GM18505 (cell line): ENCODE measurements at regions not wholly inside any gene's neighbourhood (a gene's known extent, or its start where the extent isn't known, plus 50 kb on each side); places are given as distances from the start of the nearest gene placed in this dataset.

Source experiments
- ATAC-seq: cut with Tn5 transposase; IDR thresholded peaks from one replicate; pipeline ENCODE4 v1.9.1; 2021; ENCODE audit not compliant: unreplicated experiment
- POLR2A ChIP-seq: IDR thresholded peaks from 4 replicates; pipeline ENCODE4 v1.6.1; 2011; ENCODE audit warnings: borderline replicate concordance; ENCODE audit not compliant: insufficient read depth, insufficient read length; ENCODE audit errors: extremely low read depth

GRCh38 chr5:61966997-61967396 is 339.0 kb upstream of the KIF2A start:
- no peak for TF ChIP-seq POLR2A

GRCh38 chr5:61967681-61968080 is 338.3 kb upstream of the KIF2A start:
- ATAC-seq = no peak
- no peak for TF ChIP-seq POLR2A

More at GRCh38 chr5:61966997-61967396, 339.0 kb upstream of the KIF2A start:
- no peak for ATAC-seq

DNA sequence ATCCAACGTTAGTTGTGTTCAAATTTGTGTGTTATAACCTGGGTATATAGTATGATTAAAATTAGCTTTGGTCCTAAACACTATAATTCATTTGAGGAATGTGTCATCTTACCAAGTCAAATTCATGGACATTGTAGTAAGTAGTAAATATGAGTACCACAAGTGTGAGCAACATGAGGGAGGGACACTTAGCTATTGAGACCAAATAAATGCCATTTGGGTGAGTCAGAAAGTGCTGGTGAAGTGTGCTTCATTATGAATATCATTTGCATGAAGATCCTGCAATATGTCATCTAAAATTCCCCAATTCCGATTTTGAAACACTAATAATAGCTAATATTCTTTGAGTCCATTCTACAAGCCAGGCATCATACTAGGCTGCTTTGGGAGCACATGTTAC is 336.7 kb upstream of the KIF2A start:
- TF ChIP-seq POLR2A = no peak
- no peak for ATAC-seq

GRCh38 chr5:61969755-61970154 is 336.3 kb upstream of the KIF2A start:
- ATAC-seq = no peak
- no peak for TF ChIP-seq POLR2A

DNA sequence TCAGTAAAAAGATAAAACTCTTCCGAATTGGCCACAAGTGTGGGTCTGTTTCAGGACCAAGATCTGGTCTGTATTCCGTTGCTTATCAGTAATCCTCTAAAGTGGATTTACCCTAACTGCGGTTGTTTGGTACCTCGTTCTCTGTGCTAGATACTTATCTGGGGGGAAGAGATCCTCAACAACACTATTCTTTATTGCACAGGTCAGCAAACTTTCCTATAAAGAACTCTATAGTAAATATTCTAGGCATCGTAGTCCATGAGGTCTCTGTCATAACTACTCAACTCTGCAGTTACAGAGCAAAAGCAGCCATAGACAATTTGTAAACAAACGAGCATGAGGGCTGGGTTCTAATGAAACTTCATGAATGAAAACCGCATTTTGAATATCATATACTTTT is 335.8 kb upstream of the KIF2A start:
- no peak for TF ChIP-seq POLR2A
- no peak for ATAC-seq

DNA sequence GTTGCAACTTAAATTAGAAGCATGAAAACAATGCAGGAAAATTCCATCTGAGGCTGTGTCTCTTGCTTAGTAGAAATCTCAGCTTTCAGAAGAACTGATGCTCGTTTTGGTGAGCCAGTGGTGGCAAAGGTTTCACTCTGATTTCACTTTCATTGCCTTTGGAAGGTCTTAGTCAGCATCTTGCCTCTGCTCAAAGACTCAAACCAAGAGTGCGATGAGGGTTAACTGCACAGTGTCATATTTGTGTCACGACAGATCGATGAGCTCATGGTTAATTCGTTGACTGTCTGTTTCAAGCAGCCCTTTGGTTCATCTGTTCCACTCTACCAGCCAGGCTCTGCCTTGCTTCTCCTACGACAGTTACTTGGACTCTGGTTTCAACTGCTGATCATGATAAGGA is 331.3 kb upstream of the KIF2A start:
- no peak for TF ChIP-seq POLR2A
- ATAC-seq = peak; percentile 73

GRCh38 chr5:61981886-61982285 is 324.1 kb upstream of the KIF2A start:
- no peak for ATAC-seq

GRCh38 chr5:61991430-61991829 is 314.6 kb upstream of the KIF2A start:
- no peak for ATAC-seq
- TF ChIP-seq POLR2A = no peak

More at GRCh38 chr5:61981886-61982285, 324.1 kb upstream of the KIF2A start:
- TF ChIP-seq POLR2A = no peak

DNA sequence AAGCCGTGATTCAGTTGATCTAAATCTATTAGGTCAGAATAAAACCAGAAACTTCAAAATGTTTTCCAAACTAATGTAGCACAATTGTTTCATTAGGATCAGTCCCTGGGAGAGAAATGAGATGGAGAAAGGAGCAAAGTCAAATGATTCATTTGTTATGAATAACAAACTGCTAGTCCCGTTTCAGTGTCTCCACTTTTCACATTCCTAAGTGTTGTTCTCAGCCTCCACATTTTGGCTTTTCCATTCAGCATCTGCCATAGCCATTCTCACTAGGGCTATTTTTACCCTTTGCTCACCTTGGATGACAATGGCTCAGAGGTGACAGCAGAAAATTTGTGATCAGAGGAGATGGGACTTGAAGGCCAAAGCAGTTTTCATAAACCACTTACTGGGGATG is 314.1 kb upstream of the KIF2A start:
- no peak for TF ChIP-seq POLR2A
- no peak for ATAC-seq

DNA sequence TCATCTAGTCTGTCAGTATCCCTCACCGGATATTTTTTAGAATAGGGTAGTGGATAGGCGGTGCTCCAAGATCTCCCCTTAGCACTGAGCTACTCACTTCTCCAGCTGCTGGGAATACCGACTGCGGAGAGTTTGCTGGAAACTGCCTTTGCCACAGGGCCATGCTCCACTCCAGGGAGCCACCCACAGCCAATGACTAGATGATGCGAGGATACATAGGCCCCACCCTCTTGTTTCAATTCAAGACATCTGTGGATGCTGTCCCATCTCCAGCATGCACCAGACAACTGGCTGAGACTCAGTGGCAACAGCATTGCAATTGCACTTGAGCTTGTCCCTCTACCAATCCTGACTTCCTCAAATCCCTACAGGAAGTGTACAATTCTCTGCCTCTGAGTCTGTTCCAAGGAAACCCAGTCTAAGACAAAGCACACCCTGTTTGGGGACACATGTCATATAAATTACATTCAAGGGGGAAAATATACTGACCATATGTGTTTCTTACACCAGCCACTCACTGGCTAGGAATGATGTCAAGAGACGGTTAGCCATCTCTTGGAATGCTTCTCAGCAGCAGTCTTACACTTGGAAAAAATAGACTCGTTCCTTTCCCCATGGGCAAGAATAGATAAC is 312.6 kb upstream of the KIF2A start:
- ATAC-seq = no peak

GRCh38 chr5:61994171-61994570 is 311.8 kb upstream of the KIF2A start:
- no peak for TF ChIP-seq POLR2A
- no peak for ATAC-seq

More for the DNA sequence above, 312.6 kb upstream of the KIF2A start:
- no peak for TF ChIP-seq POLR2A

GRCh38 chr5:61995486-61995885 is 310.5 kb upstream of the KIF2A start:
- no peak for ATAC-seq
- TF ChIP-seq POLR2A = no peak

GRCh38 chr5:61999371-61999770 is 306.6 kb upstream of the KIF2A start:
- no peak for ATAC-seq
- TF ChIP-seq POLR2A = no peak

DNA sequence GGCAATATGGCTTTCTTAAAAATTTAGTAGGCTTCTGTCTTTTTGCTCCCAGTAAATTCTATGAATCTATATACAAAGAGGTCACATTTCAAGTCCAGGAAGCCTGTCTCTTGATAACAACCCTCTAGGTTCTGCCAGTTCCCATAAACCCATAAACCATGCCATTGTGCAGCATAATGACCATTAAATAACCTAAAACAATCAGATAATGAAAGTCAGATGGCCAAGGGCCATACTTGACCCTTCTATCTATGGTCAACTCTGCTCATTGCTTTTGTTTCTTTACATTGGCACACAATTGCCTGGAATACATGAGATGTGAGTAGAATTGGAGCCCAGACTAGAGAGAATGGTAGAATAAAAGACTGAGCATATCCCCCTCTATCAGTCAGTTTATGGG is 305.4 kb upstream of the KIF2A start:
- no peak for TF ChIP-seq POLR2A
- no peak for ATAC-seq

- no peak for TF ChIP-seq POLR2A
- no peak for ATAC-seq
Observed at GRCh38 chr5:62001640-62002039, 304.4 kb upstream of the KIF2A start.
